NCI-H524 treated with DMSO at 0.1 percent for 48 hours (cell line): ENCODE measurements at regions not wholly inside any gene's neighbourhood (a gene's known extent, or its start where the extent isn't known, plus 50 kb on each side); places are given as distances from the start of the nearest gene placed in this dataset.

ENCODE experiments used
- DNase-seq: peaks from one replicate; lab custom pipeline; 2025; lab: John Stamatoyannopoulos, UW

GRCh38 chr15:93308026-93308690 is 219.1 kb upstream of the RGMA start:
- no peak for DNase-seq

GRCh38 chr15:93307513-93307912 is 218.5 kb upstream of the RGMA start:
- no peak for DNase-seq

GRCh38 chr15:93305306-93305705 is 216.3 kb upstream of the RGMA start:
- no peak for DNase-seq

DNA sequence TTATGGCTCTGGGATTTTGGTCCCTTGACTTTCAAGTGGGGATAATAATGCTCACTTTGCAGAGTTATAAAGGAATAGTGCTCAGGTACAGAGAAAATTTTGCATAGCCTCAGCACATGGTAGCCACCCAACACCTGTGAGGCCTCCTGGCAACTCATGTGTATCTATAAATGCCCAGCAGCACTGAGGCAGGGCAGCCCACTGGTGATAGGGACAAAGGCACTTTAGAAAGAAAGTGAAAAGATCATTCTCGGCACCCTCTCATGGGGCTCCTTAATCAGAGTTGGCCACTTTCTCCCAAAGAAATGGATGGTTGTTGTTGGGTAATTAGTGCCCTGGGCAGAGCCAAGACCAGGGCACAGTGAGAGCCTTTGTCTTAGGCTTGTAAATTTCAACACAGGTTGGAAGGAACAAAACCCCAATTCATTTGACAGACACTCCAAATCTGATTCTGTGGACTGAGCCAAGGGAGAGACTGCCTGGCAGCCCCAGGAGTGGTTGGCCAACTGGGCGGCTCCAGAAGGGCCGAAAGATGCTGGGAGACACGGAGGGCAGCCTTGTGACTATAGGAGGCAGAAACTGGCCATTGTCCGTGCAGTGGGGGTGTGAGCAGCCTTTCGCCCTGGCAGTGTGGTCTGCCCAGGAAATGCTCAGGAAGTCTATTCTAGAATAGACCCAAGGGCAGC is 213.2 kb upstream of the RGMA start:
- no peak for DNase-seq

DNA sequence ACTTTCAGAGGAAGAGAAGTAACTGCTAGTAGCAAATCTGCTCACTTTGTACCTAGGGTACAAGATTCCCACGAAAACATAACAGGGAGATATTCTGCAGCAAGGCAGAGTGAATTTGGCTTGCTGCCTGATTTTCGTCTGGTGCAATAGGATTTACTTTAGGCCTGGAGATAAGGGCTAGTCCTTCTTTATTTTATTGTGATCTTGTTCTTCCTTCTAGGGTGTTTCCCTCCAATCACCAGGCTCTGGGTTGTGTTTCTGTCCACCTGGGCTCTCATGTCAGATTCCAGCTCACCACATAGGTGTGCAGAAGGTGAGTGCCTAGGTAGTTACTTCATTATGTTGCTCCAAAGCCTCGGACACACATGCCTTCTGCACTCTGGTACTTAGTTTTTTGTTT is 211.8 kb upstream of the RGMA start:
- DNase-seq: no peak

GRCh38 chr15:93299675-93300074 is 210.7 kb upstream of the RGMA start:
- no peak for DNase-seq

GRCh38 chr15:93298901-93299300 is 209.9 kb upstream of the RGMA start:
- no peak for DNase-seq

GRCh38 chr15:93296759-93297500 is 207.9 kb upstream of the RGMA start:
- no peak for DNase-seq

DNA sequence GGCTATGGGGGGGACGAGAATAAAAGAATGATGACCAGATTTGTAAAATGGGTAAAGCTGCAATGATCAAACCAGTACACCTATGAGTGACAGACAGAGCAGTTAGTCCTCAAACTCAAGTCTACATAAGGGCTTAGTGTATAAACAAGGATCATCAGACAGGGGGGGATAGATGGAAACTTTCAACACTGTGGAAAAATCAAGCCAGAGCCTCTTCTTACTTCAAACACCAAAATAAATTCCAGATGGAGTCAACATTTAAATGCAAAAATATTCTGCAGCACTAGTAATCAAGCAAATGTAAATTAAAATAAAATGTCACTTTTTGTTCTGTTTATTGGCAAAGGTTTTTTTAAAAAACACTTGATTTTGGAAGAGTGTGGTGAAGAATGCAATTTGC is 205.9 kb upstream of the RGMA start:
- DNase-seq: no peak

DNA sequence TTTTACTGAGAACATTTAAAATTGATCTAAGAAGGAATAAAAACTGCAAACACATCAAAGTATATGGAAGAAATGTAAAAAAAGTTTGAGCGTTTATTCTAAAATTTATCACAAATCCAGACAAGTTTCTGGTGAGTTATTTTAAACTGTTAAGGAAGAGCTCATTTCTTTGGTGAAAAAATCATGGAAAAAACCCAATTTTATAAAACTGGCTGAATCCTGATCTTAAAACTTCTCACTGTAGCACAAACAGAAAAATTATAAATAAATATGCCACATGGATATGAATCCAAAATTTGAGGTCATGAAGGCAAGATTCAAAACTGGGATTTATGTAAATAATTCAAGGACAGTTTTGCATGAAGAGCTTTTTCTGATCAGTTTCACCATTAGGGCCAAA is 205.1 kb upstream of the RGMA start:
- DNase-seq: no peak

DNA sequence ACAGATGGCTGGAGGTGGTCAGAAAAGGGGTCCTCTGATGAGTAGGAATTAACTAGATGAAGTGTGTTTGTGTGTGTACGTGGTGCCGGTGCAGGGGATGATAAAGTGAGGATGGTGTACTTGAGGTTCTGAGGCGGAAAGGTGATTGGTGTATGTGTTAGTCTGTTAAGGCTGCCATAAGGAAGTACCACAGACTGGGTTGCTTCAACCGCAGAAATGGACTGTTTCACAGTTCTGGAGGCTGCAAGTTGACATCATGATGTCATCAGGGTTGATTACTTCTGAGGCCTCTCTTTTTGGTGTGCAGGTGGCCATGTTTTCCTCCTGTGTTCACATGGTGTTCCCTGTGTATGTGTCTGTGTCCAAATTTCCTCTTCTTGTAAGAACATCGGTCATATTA is 202.4 kb upstream of the RGMA start:
- no peak for DNase-seq

- no peak for DNase-seq
Measured at GRCh38 chr15:93290618-93290946, 201.6 kb upstream of the RGMA start.

- DNase-seq: no peak
Measured at GRCh38 chr15:93289941-93290617, 201.1 kb upstream of the RGMA start.

DNA sequence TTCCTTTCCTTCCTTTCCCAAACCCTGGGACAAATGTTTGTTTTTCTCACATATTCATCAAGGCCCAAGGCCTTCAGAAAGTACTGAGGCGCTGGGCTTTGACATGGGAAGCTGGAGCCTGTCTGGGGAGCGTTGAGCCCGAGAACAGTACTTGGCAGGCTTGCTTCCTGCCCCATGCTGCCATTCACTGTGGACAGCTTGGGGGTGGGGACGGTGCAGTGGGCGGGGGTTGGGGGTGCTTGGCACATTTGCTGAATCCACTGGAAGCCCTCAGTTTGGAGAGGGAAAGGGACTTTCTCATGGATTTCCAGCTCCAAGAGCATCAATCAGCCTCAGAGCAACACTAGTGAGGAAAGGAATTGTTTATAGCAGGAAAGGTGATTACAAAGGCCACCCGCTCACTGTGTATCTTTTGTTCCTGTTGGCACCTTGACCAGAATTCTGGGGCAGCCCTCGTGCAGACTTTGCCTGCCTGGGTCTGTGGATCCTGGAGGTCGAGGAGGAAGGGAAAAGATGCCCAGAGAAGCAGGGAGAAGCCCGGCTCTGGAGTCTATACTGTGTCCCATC is 199.8 kb upstream of the RGMA start:
- no peak for DNase-seq

- no peak for DNase-seq
Measured at GRCh38 chr15:93286446-93286845, 197.4 kb upstream of the RGMA start.

DNA sequence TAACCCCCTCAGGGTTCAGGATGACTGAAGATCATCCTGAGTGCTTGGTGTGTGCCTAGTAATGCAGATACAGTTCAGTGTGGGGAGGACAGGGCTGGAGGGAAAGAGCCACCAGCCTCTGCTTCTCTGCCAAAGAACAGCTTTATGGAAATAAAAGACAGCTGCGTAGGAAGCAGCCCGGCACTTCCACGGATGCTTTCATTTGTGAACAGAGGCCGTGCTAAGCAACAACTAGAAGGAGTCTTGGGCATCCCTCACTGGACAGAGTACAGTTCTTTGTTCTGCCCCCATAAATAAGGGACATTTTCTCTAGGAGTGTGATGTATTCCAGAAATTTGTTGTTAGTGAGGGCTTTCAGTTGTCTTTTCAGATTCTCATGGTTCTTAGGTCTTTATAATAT is 194.8 kb upstream of the RGMA start:
- no peak for DNase-seq

DNA sequence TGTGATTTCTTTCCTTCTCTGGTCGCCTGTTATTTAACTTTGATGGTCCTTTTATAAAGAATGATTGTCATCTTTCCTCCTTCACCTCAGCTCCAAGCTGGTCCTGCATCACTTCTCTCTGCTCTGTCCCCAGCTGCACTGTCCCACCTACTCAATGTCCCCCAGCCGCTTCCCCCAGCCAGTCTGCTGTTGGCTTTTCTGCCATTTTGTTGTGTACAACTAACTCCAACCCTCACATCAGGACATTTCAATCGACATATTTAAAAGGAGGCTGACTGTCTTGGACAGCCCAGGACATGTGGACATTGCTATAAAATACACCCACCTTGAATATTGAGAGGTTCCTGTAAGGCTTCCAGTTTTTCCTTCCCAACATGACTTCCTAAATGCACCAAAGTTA is 193.8 kb upstream of the RGMA start:
- no peak for DNase-seq

DNA sequence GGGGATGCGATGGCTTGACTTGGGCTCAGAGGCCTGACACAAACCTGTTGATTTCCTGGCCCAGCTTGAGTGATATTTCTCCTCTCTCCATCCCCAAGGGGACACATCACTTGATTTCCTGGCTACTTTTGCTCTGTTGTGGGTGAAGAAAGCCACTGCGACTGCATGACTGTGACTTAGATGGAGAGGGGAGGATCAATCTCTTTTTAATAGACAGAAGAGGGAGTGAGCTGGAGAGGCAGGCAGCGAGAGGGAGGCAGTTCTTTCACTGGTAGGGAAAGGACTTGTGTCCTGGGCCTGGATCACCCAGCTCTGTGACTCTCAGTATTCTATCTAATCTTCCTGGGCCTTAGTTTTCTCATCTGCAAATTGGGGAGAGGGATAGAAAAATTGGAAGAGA is 189.8 kb upstream of the RGMA start:
- no peak for DNase-seq

DNA sequence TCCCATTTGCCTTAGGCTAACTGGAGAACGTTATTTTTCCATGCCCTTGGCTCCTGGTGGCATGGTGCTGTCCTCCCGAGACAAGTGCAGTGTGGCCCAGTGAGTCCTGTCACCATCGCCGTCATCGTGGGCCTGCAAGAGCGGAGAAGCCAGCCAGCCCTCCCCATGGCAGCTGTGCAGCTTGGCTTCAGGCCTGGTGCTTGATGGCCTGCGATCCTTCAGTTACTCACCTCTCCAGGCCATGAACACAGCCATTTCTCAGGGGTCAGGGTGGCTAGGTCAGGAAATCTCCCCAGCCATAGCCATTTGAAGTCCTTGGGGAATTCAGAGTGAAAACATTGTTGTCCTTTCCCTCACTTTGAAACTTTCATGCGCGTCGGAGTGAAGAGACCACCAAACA is 189.0 kb upstream of the RGMA start:
- no peak for DNase-seq

GRCh38 chr15:93274257-93274656 is 185.2 kb upstream of the RGMA start:
- DNase-seq: peak; percentile 96

DNA sequence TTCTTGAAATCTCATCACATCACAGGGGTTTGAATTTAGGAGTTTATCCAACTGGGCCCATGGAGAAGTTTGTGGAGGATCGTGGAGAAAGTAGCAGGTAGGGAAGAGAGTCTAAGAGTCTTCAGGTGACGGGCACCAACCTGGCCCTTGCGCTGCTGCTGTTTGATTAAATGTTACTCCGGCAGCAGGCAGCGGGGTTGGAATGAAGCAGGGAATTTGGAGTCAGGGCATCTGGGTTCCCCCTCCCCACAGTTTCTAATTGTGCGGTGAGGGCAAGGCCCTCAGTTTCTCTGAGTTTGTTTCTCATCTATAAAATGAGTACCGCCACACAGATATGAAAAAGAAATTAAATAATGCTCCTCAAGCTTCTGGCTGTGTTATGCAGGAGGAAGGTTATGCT is 182.9 kb upstream of the RGMA start:
- DNase-seq: no peak

DNA sequence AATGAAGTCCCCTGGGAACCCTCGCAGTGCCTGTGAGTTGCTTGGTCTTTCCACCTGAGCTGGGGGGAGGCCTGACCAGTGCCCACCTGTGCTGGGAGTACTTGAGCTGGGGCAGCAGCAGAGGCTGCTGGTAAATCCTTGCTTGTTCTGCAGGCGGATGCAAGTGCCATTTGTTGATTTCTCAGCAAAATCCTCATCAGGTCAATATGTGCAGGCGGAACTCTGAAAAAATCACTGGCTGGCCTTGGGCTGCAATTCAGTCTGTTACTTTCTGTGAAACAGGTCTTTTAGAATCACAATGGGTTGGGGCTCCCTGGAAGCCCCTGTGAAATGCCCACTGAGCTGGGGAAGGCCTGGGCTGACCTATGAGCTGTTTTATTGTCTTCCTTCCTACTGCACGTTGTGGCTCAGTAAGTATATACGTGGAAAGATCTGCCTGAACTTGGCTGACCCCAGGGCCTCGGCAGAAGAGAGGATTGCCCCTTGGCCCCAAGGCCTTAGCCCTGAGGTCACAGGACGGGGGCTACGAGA is 182.0 kb upstream of the RGMA start:
- DNase-seq: no peak
